PC-9 (cell line): ENCODE measurements at regions not wholly inside any gene's neighbourhood (a gene's known extent, or its start where the extent isn't known, plus 50 kb on each side); places are given as distances from the start of the nearest gene placed in this dataset.

Source experiments
- BruUV-seq: library from RNA; stranded (reverse); fragments of 400-500 nt; replicated peaks from 2 replicates; lab custom pipeline; 2021; lab: Mats Ljungman, UMichigan
- CTCF ChIA-PET: fragments of 300-600 bp; sonication (Branson Sonifier 250); formaldehyde crosslinking; loops from one replicate; lab custom pipeline; 2022; ENCODE audit warnings: antibody characterized with exemption; lab: Charles Lee
- POLR2A ChIA-PET: fragments of 300-600 bp; sonication (Branson Sonifier 250); formaldehyde crosslinking; loops from one replicate; lab custom pipeline; 2022; ENCODE audit warnings: antibody characterized with exemption; ENCODE audit not compliant: unreplicated experiment; lab: Charles Lee
- DNase-seq, 2 experiments: peaks; one replicate each; pipeline versions ENCODE4 v3.0.0 to v3.0.0-alpha.2; 2015 to 2022; ENCODE audit warnings: mixed read lengths in 1 of 2
- H2AFZ ChIP-seq: fragments of 200-600 bp; sonication (generic); 2 replicates; pipeline ENCODE4 v1.8.1; 2017; ENCODE audit warnings: antibody characterized with exemption
- H3F3A ChIP-seq: fragments of 200-600 bp; sonication (generic); 2 replicates; pipeline ENCODE4 v1.8.1; 2017; ENCODE audit warnings: antibody characterized with exemption, mild to moderate bottlenecking, low read depth; ENCODE audit not compliant: insufficient read depth
- H3K27ac ChIP-seq: fragments of 200-600 bp; sonication (generic); 2 replicates; pipeline ENCODE4 v1.6.1; 2016; ENCODE audit warnings: mixed run types
- H3K27me3 ChIP-seq: fragments of 200-600 bp; sonication (generic); 2 replicates; pipeline ENCODE4 v1.6.1; 2016; ENCODE audit warnings: low read depth, mixed run types; ENCODE audit not compliant: insufficient read depth
- H3K36me3 ChIP-seq: fragments of 200-600 bp; sonication (generic); 2 replicates; pipeline ENCODE4 v1.6.1; 2016; ENCODE audit warnings: low read depth, mixed run types
- H3K4me1 ChIP-seq: fragments of 200-600 bp; sonication (generic); replicated peaks from 2 replicates; pipeline ENCODE4 v1.6.1; 2016; ENCODE audit warnings: mixed run types; ENCODE audit not compliant: insufficient read depth
- H3K4me2 ChIP-seq: fragments of 200-600 bp; sonication (generic); 2 replicates; pipeline ENCODE4 v1.6.1; 2017; ENCODE audit warnings: mixed run types
- H3K4me3 ChIP-seq: fragments of 200-600 bp; sonication (generic); 2 replicates; pipeline ENCODE4 v1.6.1; 2016; ENCODE audit warnings: mixed run types
- H3K79me2 ChIP-seq: fragments of 200-600 bp; sonication (generic); 2 replicates; pipeline ENCODE4 v1.6.1; 2017; ENCODE audit warnings: low read depth, mixed run types
- H3K9me2 ChIP-seq: fragments of 200-600 bp; sonication (generic); 2 replicates; pipeline ENCODE4 v1.8.1; 2017; ENCODE audit warnings: mild to moderate bottlenecking; ENCODE audit not compliant: insufficient read depth
- H3K9me3 ChIP-seq: fragments of 200-600 bp; sonication (generic); 2 replicates; pipeline ENCODE4 v1.8.1; 2016; ENCODE audit warnings: low read depth; ENCODE audit not compliant: insufficient read depth
- H4K20me1 ChIP-seq: fragments of 200-600 bp; sonication (generic); 2 replicates; pipeline ENCODE4 v1.8.1; 2017; ENCODE audit not compliant: insufficient read depth
- EZH2 ChIP-seq: fragments of 200-600 bp; sonication (generic); IDR thresholded peaks from 2 replicates; pipeline ENCODE4 v1.8.0; 2017; ENCODE audit warnings: antibody characterized with exemption, low read depth
- intact Hi-C: fragments of 100-400 bp; cut with micrococcal nuclease; formaldehyde crosslinking; loops from one replicate; pipeline ENCODE4 v1.10.0; 2022; ENCODE audit not compliant: unreplicated experiment
- TF ChIP-seq, protein P1 (sequence below): fragments of 200-600 bp; sonication (generic); conservative IDR thresholded peaks from 2 replicates; pipeline ENCODE4 v1.6.1; 2017; ENCODE audit warnings: mixed run types, antibody characterized with exemption, mild to moderate bottlenecking, moderate library complexity

DNA sequence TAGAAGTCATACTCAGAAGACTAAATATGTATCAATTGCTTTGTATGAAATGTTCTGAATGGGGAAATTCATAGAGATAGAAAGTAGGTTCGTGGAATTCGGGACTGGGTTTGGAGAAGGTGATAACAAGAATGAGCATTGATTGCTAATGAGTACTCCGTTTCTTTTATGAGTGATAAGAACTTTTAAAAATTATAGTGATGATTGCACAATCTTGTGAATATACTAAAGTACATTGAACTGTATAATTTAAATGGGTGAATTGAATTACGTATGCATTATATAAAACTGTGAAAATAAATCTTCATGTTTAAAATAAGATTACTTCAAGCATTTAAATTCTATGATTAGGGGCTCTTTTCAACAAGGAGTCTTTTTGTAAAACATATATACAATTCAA is 425.6 kb upstream of the NCAM2 start:
- Histone ChIP-seq H4K20me1 (no peaks in the 10 kb centered on the region), H3K27ac (no peak overlapping the region), H3K9me3 (no peaks in the 10 kb centered on the region), H3K4me3 (no peak overlapping the region), H3K79me2 (no peaks in the 10 kb centered on the region), H3K36me3 (no peaks in the 10 kb centered on the region), H2AFZ (no peak overlapping the region), H3K9me2 (no peaks in the 10 kb centered on the region; the same call in 1 of the 2 replicates), H3F3A (no peaks in the 10 kb centered on the region), H3K4me2 (no peak overlapping the region), H3K27me3 (no peaks in the 10 kb centered on the region), H3K4me1 (no peaks in the 10 kb centered on the region)
- POLR2A ChIA-PET, result no interaction called here
- intact Hi-C loops, result no loop called here
- no TSS peak for BruUV-seq
- no peak for TF ChIP-seq EZH2
- TF ChIP-seq, protein P1, sequence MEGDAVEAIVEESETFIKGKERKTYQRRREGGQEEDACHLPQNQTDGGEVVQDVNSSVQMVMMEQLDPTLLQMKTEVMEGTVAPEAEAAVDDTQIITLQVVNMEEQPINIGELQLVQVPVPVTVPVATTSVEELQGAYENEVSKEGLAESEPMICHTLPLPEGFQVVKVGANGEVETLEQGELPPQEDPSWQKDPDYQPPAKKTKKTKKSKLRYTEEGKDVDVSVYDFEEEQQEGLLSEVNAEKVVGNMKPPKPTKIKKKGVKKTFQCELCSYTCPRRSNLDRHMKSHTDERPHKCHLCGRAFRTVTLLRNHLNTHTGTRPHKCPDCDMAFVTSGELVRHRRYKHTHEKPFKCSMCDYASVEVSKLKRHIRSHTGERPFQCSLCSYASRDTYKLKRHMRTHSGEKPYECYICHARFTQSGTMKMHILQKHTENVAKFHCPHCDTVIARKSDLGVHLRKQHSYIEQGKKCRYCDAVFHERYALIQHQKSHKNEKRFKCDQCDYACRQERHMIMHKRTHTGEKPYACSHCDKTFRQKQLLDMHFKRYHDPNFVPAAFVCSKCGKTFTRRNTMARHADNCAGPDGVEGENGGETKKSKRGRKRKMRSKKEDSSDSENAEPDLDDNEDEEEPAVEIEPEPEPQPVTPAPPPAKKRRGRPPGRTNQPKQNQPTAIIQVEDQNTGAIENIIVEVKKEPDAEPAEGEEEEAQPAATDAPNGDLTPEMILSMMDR, result no peak
- no peak for DNase-seq
- CTCF ChIA-PET, result no interaction called here

DNA sequence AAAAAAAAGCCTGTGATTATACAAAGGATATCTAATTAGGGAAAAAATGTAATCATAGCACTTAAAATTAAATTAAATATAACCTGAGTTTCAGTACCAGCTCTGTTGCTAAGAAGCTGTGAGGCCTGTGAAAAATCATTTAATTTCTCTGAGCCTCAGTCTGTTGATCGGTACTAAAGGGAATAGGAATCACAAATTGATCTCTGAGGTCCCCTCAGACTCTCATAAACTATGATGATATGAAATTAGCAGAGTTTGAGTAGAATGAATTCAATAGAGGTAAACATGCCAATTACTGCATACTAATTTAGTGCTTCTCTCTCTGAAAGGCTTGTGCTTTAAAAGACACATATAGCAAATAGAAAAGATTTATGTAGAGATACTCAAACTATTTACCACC is 416.8 kb upstream of the NCAM2 start:
- BruUV-seq, result no TSS peak
- Histone ChIP-seq H3K27ac (no peak overlapping the region), H3K36me3 (no peaks in the 10 kb centered on the region), H3K4me2 (no peak overlapping the region), H3K4me1 (no peaks in the 10 kb centered on the region), H3K27me3 (no peaks in the 10 kb centered on the region), H2AFZ (no peak overlapping the region), H3F3A (no peaks in the 10 kb centered on the region), H3K4me3 (no peak overlapping the region), H4K20me1 (no peaks in the 10 kb centered on the region), H3K9me2 (no peaks in the 10 kb centered on the region), H3K79me2 (no peaks in the 10 kb centered on the region), H3K9me3 (no peaks in the 10 kb centered on the region)
- TF ChIP-seq, protein P1, result no peak
- no peak for TF ChIP-seq EZH2
- no peak for DNase-seq
- CTCF ChIA-PET, result no interaction called here
- POLR2A ChIA-PET, result no interaction called here
- intact Hi-C loops, result no loop called here

DNA sequence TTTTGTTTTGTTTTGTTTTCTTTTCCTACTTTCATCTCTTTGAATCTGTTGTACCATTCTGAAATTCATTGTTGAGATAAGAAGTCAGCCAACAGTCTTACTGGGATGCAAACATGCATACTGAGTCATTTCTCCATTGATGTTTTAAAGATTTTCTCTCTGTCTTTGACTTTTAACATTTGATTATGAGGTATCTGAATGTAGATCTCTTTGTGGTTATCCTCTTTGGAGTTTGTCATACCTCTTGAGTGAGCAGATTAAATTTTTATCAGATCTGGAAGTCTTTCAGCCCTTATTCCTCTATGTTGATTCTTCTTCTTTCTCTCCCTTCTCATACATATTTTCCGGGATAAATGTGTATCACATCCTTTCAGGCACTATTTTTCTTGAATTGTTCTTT is 406.9 kb upstream of the NCAM2 start:
- Histone ChIP-seq H3K9me3 (no peaks in the 10 kb centered on the region), H3K4me1 (no peaks in the 10 kb centered on the region), H3K9me2 (no peaks in the 10 kb centered on the region), H3K27ac (no peak overlapping the region), H3F3A (no peaks in the 10 kb centered on the region), H3K4me3 (no peak overlapping the region), H3K79me2 (no peaks in the 10 kb centered on the region), H4K20me1 (no peaks in the 10 kb centered on the region), H3K4me2 (no peak overlapping the region), H2AFZ (no peak overlapping the region), H3K27me3 (no peaks in the 10 kb centered on the region), H3K36me3 (no peaks in the 10 kb centered on the region)
- CTCF ChIA-PET, result no interaction called here
- DNase-seq, result no peak
- intact Hi-C loops, result no loop called here
- BruUV-seq, result no TSS peak
- POLR2A ChIA-PET, result no interaction called here
- TF ChIP-seq, protein P1, result no peak
- TF ChIP-seq EZH2, result no peak
